KBM-7 (cell line): ENCODE measurements at regions not wholly inside any gene's neighbourhood (a gene's known extent, or its start where the extent isn't known, plus 50 kb on each side); places are given as distances from the start of the nearest gene placed in this dataset.
"Not testable (repeated sequence)": the region's sequence is repeated elsewhere in the genome, so short reads cannot be mapped to it uniquely, and the experiment has no call there.

Experiments used
- DNase-seq: peaks from one replicate; pipeline ENCODE4 v3.0.0-alpha.2; 2015
- in situ Hi-C: fragments of 300-500 bp; cut with MboI; formaldehyde crosslinking; loops from 2 replicates; pipeline ENCODE4 v1.14.3; 2020; ENCODE audit warnings: low sequenced_read_pairs, low pct_unique_long_range_greater_than_20kb, mixed read lengths

- in situ Hi-C loops, result no loop called here
Measured at GRCh38 chr7:22066522-22066921, 120.8 kb upstream of the CDCA7L start.

GRCh38 chr7:22064816-22065215, 119.1 kb upstream of the CDCA7L start:
- in situ Hi-C loops, result no loop called here

More at GRCh38 chr7:22066522-22066921, 120.8 kb upstream of the CDCA7L start:
- DNase-seq, result no peak

GRCh38 chr7:22061775-22062174, 116.1 kb upstream of the CDCA7L start:
- in situ Hi-C loops, result no loop called here
- no peak for DNase-seq

More at GRCh38 chr7:22064816-22065215, 119.1 kb upstream of the CDCA7L start:
- DNase-seq, result no peak

GRCh38 chr7:22060863-22061262, 115.2 kb upstream of the CDCA7L start:
- no peak for DNase-seq
- in situ Hi-C loops, result no loop called here

GRCh38 chr7:22060197-22060596, 114.5 kb upstream of the CDCA7L start:
- in situ Hi-C loops, result no loop called here
- no peak for DNase-seq

GRCh38 chr7:22055226-22055625, 109.5 kb upstream of the CDCA7L start:
- in situ Hi-C loops, result no loop called here
- DNase-seq, result no peak

- in situ Hi-C loops, result no loop called here
- no peak for DNase-seq
Measured at GRCh38 chr7:22052674-22053365, 107.1 kb upstream of the CDCA7L start.

GRCh38 chr7:22051886-22052673, 106.4 kb upstream of the CDCA7L start:
- in situ Hi-C loops, result no loop called here
- DNase-seq, result no peak

GRCh38 chr7:22049766-22050500, 104.2 kb upstream of the CDCA7L start:
- DNase-seq, result no peak
- in situ Hi-C loops, result no loop called here

GRCh38 chr7:22043367-22043766, 97.7 kb upstream of the CDCA7L start:
- DNase-seq, result no peak
- in situ Hi-C loops, result no loop called here

GRCh38 chr7:22040923-22041595, 95.4 kb upstream of the CDCA7L start:
- in situ Hi-C loops, result no loop called here
- DNase-seq, result no peak

GRCh38 chr7:22039670-22040069, 94.0 kb upstream of the CDCA7L start:
- no peak for DNase-seq
- in situ Hi-C loops, result no loop called here

GRCh38 chr7:22032356-22032755, 86.7 kb upstream of the CDCA7L start:
- DNase-seq, in situ Hi-C loops: not testable (repeated sequence)

- DNase-seq, in situ Hi-C loops: not testable (repeated sequence)
Measured at GRCh38 chr7:22028656-22029055, 83.0 kb upstream of the CDCA7L start.

GRCh38 chr7:22027475-22027874, 81.8 kb upstream of the CDCA7L start:
- no peak for DNase-seq
- in situ Hi-C loops, result no loop called here

GRCh38 chr7:22025983-22026382, 80.3 kb upstream of the CDCA7L start:
- in situ Hi-C loops, result no loop called here
- DNase-seq, result no peak

GRCh38 chr7:22025075-22025474, 79.4 kb upstream of the CDCA7L start:
- DNase-seq, result no peak
- in situ Hi-C loops, result no loop called here

- no peak for DNase-seq
- in situ Hi-C loops, result no loop called here
Measured at GRCh38 chr7:22019931-22020330, 74.2 kb upstream of the CDCA7L start.

- in situ Hi-C loops, result no loop called here
Measured at GRCh38 chr7:22016507-22016906, 70.8 kb upstream of the CDCA7L start.

More at GRCh38 chr7:22016507-22016906, 70.8 kb upstream of the CDCA7L start:
- DNase-seq, result no peak
